ENCODE measurements at regions not wholly inside any gene's neighbourhood (a gene's known extent, or its start where the extent isn't known, plus 50 kb on each side); places are given as distances from the start of the nearest gene placed in this dataset.

- ChIA-PET POLR2A (no interaction called here), CTCF (no interaction called here), RAD21 (ENCODE audit: low non-redundant PET in 1 of 2, low total read pairs in 2 of 2, uncharacterized antibody in 2 of 2, unreplicated experiment in 2 of 2) (no interaction called here)
- ATAC-seq: no peak
- TF ChIP-seq ELF1 (IDR thresholded peaks at IDR 0.05; ENCODE audit: borderline replicate concordance, low read depth): no peak
- no peak for TF ChIP-seq ZBTB33 (IDR thresholded peaks at IDR 0.05; ENCODE audit: extremely low read depth, insufficient replicate concordance, low read length)
- no peak for TF ChIP-seq ZNF274 (IDR thresholded peaks at IDR 0.05; ENCODE audit: low read depth, low read length)
- TF ChIP-seq TCF7L2 (IDR thresholded peaks at IDR 0.05; ENCODE audit: borderline replicate concordance, extremely low read depth, insufficient read depth, insufficient read length): no peak
- no peak for TF ChIP-seq SP1 (IDR thresholded peaks at IDR 0.05; ENCODE audit: low read depth)
- no peak for TF ChIP-seq JUND (IDR thresholded peaks at IDR 0.05)
- no peak for TF ChIP-seq ATF3 (IDR thresholded peaks at IDR 0.05)
- no peak for TF ChIP-seq CTCF (IDR thresholded peaks at IDR 0.05 in 2 of 3, conservative IDR thresholded peaks at IDR 0.05 in 1 of 3; ENCODE audit: borderline replicate concordance in 1 of 3, insufficient read depth in 1 of 3, low read depth in 2 of 3, low read length in 2 of 3)
- TF ChIP-seq POLR2A (IDR thresholded peaks at IDR 0.05; ENCODE audit: borderline replicate concordance, extremely low read depth, insufficient read depth, insufficient read length): no peak
- no peak for TF ChIP-seq SRF (IDR thresholded peaks at IDR 0.05; ENCODE audit: low read depth)
- no peak for TF ChIP-seq SIN3A (IDR thresholded peaks at IDR 0.05; ENCODE audit: low read depth)
- TF ChIP-seq ZFX (IDR thresholded peaks at IDR 0.05): no peak
- TF ChIP-seq RAD21 (IDR thresholded peaks at IDR 0.05; ENCODE audit: low read depth): no peak
- no peak for TF ChIP-seq EZH2phosphoT487 (IDR thresholded peaks at IDR 0.05; ENCODE audit: borderline replicate concordance)
- TF ChIP-seq EZH2 (IDR thresholded peaks at IDR 0.05): no peak
- no peak for TF ChIP-seq FOSL1 (IDR thresholded peaks at IDR 0.05; ENCODE audit: low read depth)
- no peak overlapping the region for H3K4me3 ChIP-seq (replicated peaks in 1 of 2; ENCODE audit: low read depth in 1 of 2, low read length in 2 of 2)
- no peaks in the 10 kb centered on the region for H4K20me1 ChIP-seq (ENCODE audit: insufficient read depth)
- no peaks in the 10 kb centered on the region for H3K27me3 ChIP-seq (ENCODE audit: insufficient read depth, low read length)
- no TSS peak for BruUV-seq (replicated peaks)
- H3K36me3 ChIP-seq (ENCODE audit: control insufficient read depth in 1 of 2, insufficient read depth in 2 of 2, low read length in 2 of 2): no peaks in the 10 kb centered on the region
- intact Hi-C loops (cut with micrococcal nuclease): no loop called here
- no peaks in the 10 kb centered on the region for H3K9me2 ChIP-seq (ENCODE audit: insufficient read depth)
- no peak for DNase-seq (ENCODE audit: low read depth, low spot score)
- H3K27ac ChIP-seq (ENCODE audit: low read depth, low read length): no peak overlapping the region
- no peaks in the 10 kb centered on the region for H3K4me1 ChIP-seq (ENCODE audit: control insufficient read depth in 1 of 2, insufficient read depth in 2 of 2, low read length in 2 of 2)
- no peak overlapping the region for H2AFZ ChIP-seq (ENCODE audit: low read depth, low read length, poor library complexity, severe bottlenecking)
- no peaks in the 10 kb centered on the region for H3K79me2 ChIP-seq (ENCODE audit: insufficient read depth, low read length)
- H3K9me3 ChIP-seq (ENCODE audit: control insufficient read depth in 1 of 2, insufficient read depth in 1 of 2, low read depth in 1 of 2, low read length in 2 of 2): no peaks in the 10 kb centered on the region
- H3K4me2 ChIP-seq (ENCODE audit: low read length): no peak overlapping the region
- no peak overlapping the region for H3K9ac ChIP-seq (ENCODE audit: low read length)
These were observed 533.7 kb downstream of the QKI start for GRCh38 chr6:163948250-163948649.
